Prostate gland (tissue), 2 donors: ENCODE measurements at regions not wholly inside any gene's neighbourhood (a gene's known extent, or its start where the extent isn't known, plus 50 kb on each side); places are given as distances from the start of the nearest gene placed in this dataset.

Source experiments
- DNase-seq: peaks from one replicate; pipeline ENCODE4 v3.0.0-alpha.2; 2019; ENCODE audit warnings: low spot score
- H3K27ac ChIP-seq, 2 donors: fragments of 200-600 bp; sonication (generic); 2 replicates each; pipeline ENCODE4 v1.5.1; 2017 to 2019
- H3K27me3 ChIP-seq: fragments of 200-600 bp; sonication (generic); replicated peaks from 2 replicates; pipeline ENCODE4 v1.5.1; 2019; ENCODE audit not compliant: insufficient read depth
- H3K36me3 ChIP-seq, 2 donors: fragments of 200-600 bp; sonication (generic); 1 replicate in 1 of 2; 2 replicates in 1 of 2; pipeline versions ENCODE4 v1.5.1 to v1.8.1; 2017 to 2019
- H3K4me1 ChIP-seq: fragments of 200-600 bp; sonication (generic); replicated peaks from 2 replicates; pipeline ENCODE4 v1.5.1; 2019
- H3K4me3 ChIP-seq, 2 donors: fragments of 200-600 bp; sonication (generic); 2 replicates each; pipeline ENCODE4 v1.5.1; 2017 to 2019
- H3K9me3 ChIP-seq: fragments of 200-600 bp; sonication (generic); 2 replicates; pipeline ENCODE4 v1.5.1; 2017
- CTCF ChIP-seq, 4 experiments: fragments of 200-600 bp in 2 of 4; fragments of 450-650 bp in 2 of 4; sonication (generic) in 2 of 4; IDR thresholded peaks; 1 replicate in 3 of 4; 2 replicates in 1 of 4; pipeline ENCODE4 v1.5.1; 2016 to 2019; ENCODE audit warnings: antibody characterized with exemption in 4 of 4, mild to moderate bottlenecking in 2 of 4, moderate library complexity in 2 of 4
- POLR2A ChIP-seq: fragments of 450-650 bp; IDR thresholded peaks from one replicate; pipeline ENCODE4 v1.6.1; 2016; ENCODE audit warnings: antibody characterized with exemption, mild to moderate bottlenecking
- POLR2AphosphoS5 ChIP-seq: sonication (generic); formaldehyde crosslinking; IDR thresholded peaks from one replicate; pipeline ENCODE4 v1.6.1; 2017; ENCODE audit warnings: antibody characterized with exemption
- WGBS: methylation state at CpG from one replicate; pipeline ENCODE4 v1.1.5; 2018; 5-methylcytosine and 5-hydroxymethylcytosine counted together
- intact Hi-C: fragments of 100-400 bp; cut with DNase I; formaldehyde crosslinking; loops from one replicate; pipeline ENCODE4 v1.14.2; 2022

GRCh38 chr2:41942278-41942677 is 105.5 kb upstream of the PKDCC start:
- Histone ChIP-seq H3K4me3 (no peak overlapping the region), H3K4me1 (no peaks in the 10 kb centered on the region), H3K36me3 (no peaks in the 10 kb centered on the region), H3K27me3 (no peaks in the 10 kb centered on the region), H3K9me3 (no peaks in the 10 kb centered on the region), H3K27ac (no peak overlapping the region)
- intact Hi-C loops = no loop called here
- no peak for DNase-seq
- TF ChIP-seq POLR2A = no peak
- TF ChIP-seq POLR2AphosphoS5 = no peak

GRCh38 chr2:41943159-41943558 is 104.7 kb upstream of the PKDCC start:
- no peak for DNase-seq
- no peaks in the 10 kb centered on the region for H3K9me3 ChIP-seq
- no peaks in the 10 kb centered on the region for H3K27me3 ChIP-seq
- H3K36me3 ChIP-seq = no peaks in the 10 kb centered on the region
- no peaks in the 10 kb centered on the region for H3K4me1 ChIP-seq
- intact Hi-C loops = no loop called here
- no peak overlapping the region for H3K27ac ChIP-seq
- TF ChIP-seq CTCF (IDR thresholded peaks at IDR 0.05) (no peak), POLR2AphosphoS5 (no peak), POLR2A (no peak)
- 97% methylated on average over 1 of the region's 1 CpG for WGBS
- no peak overlapping the region for H3K4me3 ChIP-seq

- Histone ChIP-seq H3K27ac (no peak overlapping the region), H3K36me3 (no peaks in the 10 kb centered on the region), H3K4me3 (no peak overlapping the region), H3K4me1 (no peaks in the 10 kb centered on the region), H3K27me3 (no peaks in the 10 kb centered on the region), H3K9me3 (no peaks in the 10 kb centered on the region)
- intact Hi-C loops = no loop called here
- DNase-seq = no peak
- TF ChIP-seq POLR2AphosphoS5 (no peak), CTCF (IDR thresholded peaks at IDR 0.05) (no peak), POLR2A (no peak)
- 77% methylated on average over 9 of the region's 9 CpGs for WGBS
Measured at GRCh38 chr2:41944220-41944880, 103.5 kb upstream of the PKDCC start.

GRCh38 chr2:41947701-41948396 is 100.0 kb upstream of the PKDCC start:
- Histone ChIP-seq H3K27ac (no peak overlapping the region), H3K4me1 (no peaks in the 10 kb centered on the region), H3K36me3 (no peaks in the 10 kb centered on the region), H3K9me3 (no peaks in the 10 kb centered on the region), H3K4me3 (no peak overlapping the region), H3K27me3 (no peaks in the 10 kb centered on the region)
- no peak for DNase-seq
- intact Hi-C loops = no loop called here
- no peak for TF ChIP-seq POLR2A
- no peak for TF ChIP-seq CTCF (IDR thresholded peaks at IDR 0.05)
- no peak for TF ChIP-seq POLR2AphosphoS5
- WGBS = 27% methylated on average over 11 of the region's 11 CpGs

GRCh38 chr2:41948397-41948763 is 99.4 kb upstream of the PKDCC start:
- intact Hi-C loops = no loop called here
- no peak overlapping the region for H3K27ac ChIP-seq
- no peaks in the 10 kb centered on the region for H3K36me3 ChIP-seq
- TF ChIP-seq CTCF (IDR thresholded peaks at IDR 0.05) (no peak), POLR2AphosphoS5 (no peak), POLR2A (no peak)
- H3K4me1 ChIP-seq = no peaks in the 10 kb centered on the region
- H3K9me3 ChIP-seq = no peaks in the 10 kb centered on the region
- no peaks in the 10 kb centered on the region for H3K27me3 ChIP-seq
- 93% methylated on average over 3 of the region's 3 CpGs for WGBS
- DNase-seq = no peak
- no peak overlapping the region for H3K4me3 ChIP-seq
